Glutamatergic neuron (in vitro differentiated cells): ENCODE measurements at regions not wholly inside any gene's neighbourhood (a gene's known extent, or its start where the extent isn't known, plus 50 kb on each side); places are given as distances from the start of the nearest gene placed in this dataset.

ENCODE experiments used
- DNase-seq: peaks from one replicate; pipeline ENCODE4 v3.0.0; 2022
- H3K27ac Mint-ChIP-seq: one replicate; pipeline ENCODE4 v1.8.0; 2020; ENCODE audit warnings: mild to moderate bottlenecking, mixed read lengths, inconsistent platforms; ENCODE audit not compliant: unreplicated experiment
- H3K27me3 Mint-ChIP-seq: one replicate; pipeline ENCODE4 v1.8.0; 2020; ENCODE audit warnings: mild to moderate bottlenecking, moderate library complexity, mixed read lengths, inconsistent platforms; ENCODE audit not compliant: unreplicated experiment
- H3K36me3 Mint-ChIP-seq: one replicate; pipeline ENCODE4 v1.8.0; 2020; ENCODE audit warnings: mild to moderate bottlenecking, mixed read lengths, inconsistent platforms; ENCODE audit not compliant: unreplicated experiment
- H3K4me1 Mint-ChIP-seq: one replicate; pipeline ENCODE4 v1.8.0; 2020; ENCODE audit warnings: mild to moderate bottlenecking, low read depth, mixed read lengths, inconsistent platforms; ENCODE audit not compliant: unreplicated experiment
- H3K4me3 Mint-ChIP-seq: one replicate; pipeline ENCODE4 v1.8.0; 2020; ENCODE audit warnings: mild to moderate bottlenecking, mixed read lengths, inconsistent platforms; ENCODE audit not compliant: unreplicated experiment
- H3K9me3 Mint-ChIP-seq: one replicate; pipeline ENCODE4 v1.8.0; 2020; ENCODE audit warnings: mild to moderate bottlenecking, moderate library complexity, mixed read lengths, inconsistent platforms; ENCODE audit not compliant: unreplicated experiment
- CTCF ChIP-seq: fragments of 200-600 bp; sonication (generic); IDR thresholded peaks from one replicate; pipeline ENCODE4 v1.5.0; 2021; ENCODE audit not compliant: partially characterized antibody, unreplicated experiment

GRCh38 chr6:84910906-84911607 lies 146.7 kb upstream of the TBX18 start:
- H3K36me3 Mint-ChIP-seq = no peaks in the 10 kb centered on the region
- TF ChIP-seq CTCF = no peak
- no peak for DNase-seq
- H3K4me1 Mint-ChIP-seq = peaks cover 4% of the 10 kb centered on the region
- no peak overlapping the region for H3K27ac Mint-ChIP-seq
- no peak overlapping the region for H3K4me3 Mint-ChIP-seq
- no peaks in the 10 kb centered on the region for H3K27me3 Mint-ChIP-seq
- no peaks in the 10 kb centered on the region for H3K9me3 Mint-ChIP-seq

- H3K27me3 Mint-ChIP-seq = no peaks in the 10 kb centered on the region
- no peaks in the 10 kb centered on the region for H3K36me3 Mint-ChIP-seq
- no peak overlapping the region for H3K4me3 Mint-ChIP-seq
- no peak for DNase-seq
- TF ChIP-seq CTCF = no peak
- peaks cover 4% of the 10 kb centered on the region for H3K4me1 Mint-ChIP-seq
- H3K9me3 Mint-ChIP-seq = no peaks in the 10 kb centered on the region
- H3K27ac Mint-ChIP-seq = no peak overlapping the region
These were observed 144.0 kb upstream of the TBX18 start for GRCh38 chr6:84908304-84908904.

DNA sequence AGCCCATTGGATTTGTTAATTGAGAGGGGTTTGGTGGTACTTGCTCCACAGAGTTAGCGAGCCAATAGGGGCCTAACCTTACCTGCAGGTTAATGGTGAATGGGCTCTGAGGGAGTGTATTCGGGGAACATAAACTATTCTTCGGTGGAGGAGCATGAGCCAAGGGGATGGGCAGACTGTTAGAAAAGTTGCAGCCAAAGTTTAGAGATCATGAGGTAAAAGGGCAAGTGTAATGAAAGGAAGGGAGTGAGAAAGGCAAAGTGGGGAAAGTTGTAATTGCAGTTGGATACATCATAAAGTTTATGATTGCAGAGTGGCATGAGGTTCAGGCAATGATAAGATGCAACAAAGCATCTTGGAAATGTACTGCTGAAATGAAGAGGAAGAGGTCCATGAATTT lies 142.1 kb upstream of the TBX18 start:
- Mint-ChIP-seq H3K27me3 (no peaks in the 10 kb centered on the region), H3K36me3 (no peaks in the 10 kb centered on the region), H3K9me3 (no peaks in the 10 kb centered on the region), H3K4me3 (no peak overlapping the region), H3K27ac (no peak overlapping the region), H3K4me1 (peaks cover 4% of the 10 kb centered on the region)
- TF ChIP-seq CTCF = no peak
- no peak for DNase-seq

DNA sequence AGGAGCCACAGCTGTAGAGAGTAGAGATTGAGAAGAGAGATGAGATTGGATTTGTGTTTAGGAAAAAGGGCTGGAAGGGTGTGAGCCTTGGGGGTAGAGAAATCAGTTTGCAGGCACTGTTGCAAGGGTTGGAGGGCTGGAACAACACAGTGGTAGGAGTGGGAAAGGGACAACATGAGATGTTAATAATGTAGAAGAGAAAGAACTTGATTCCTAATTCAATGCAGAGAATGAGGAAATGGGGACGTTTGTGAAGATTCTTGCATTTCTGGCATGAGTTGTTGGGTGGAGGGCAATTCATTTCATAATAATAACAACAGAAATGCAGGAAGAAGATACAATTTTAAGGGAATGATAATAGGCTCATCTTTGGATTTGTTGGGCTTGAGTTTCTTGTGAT lies 141.4 kb upstream of the TBX18 start:
- no peak for TF ChIP-seq CTCF
- peaks cover 1% of the 10 kb centered on the region for H3K4me1 Mint-ChIP-seq
- no peaks in the 10 kb centered on the region for H3K9me3 Mint-ChIP-seq
- no peak overlapping the region for H3K27ac Mint-ChIP-seq
- H3K36me3 Mint-ChIP-seq = no peaks in the 10 kb centered on the region
- no peak overlapping the region for H3K4me3 Mint-ChIP-seq
- H3K27me3 Mint-ChIP-seq = no peaks in the 10 kb centered on the region
- no peak for DNase-seq

DNA sequence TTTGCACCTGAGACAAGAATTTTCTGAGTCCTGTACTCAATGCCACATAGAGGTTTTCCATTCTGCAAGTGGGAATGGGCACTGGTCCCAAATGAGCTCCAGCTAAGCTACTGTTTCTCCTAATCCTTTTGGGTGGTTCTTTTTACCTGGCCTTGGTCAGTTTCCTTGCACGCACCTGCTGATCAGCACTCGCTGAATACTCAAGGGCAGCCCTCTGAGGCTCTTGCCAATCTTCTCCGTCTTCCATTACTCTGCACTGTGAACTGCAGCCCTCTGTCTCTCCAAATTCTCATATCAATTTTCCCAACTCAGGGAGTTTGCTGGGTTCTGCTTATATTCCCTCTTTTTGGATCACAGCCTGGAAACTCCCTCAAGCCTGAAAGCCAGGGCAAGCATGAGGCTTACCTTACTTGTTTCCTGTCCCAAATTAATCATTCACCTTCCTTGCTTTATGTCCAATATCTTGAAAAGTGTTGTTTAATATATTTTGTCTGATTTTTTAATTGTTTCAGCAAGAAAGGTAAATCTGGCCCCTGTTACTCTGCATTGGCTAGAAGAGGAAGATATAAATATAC lies 138.0 kb upstream of the TBX18 start:
- no peak overlapping the region for H3K4me3 Mint-ChIP-seq
- H3K27me3 Mint-ChIP-seq = no peaks in the 10 kb centered on the region
- no peak overlapping the region for H3K27ac Mint-ChIP-seq
- TF ChIP-seq CTCF = no peak
- H3K9me3 Mint-ChIP-seq = no peaks in the 10 kb centered on the region
- H3K4me1 Mint-ChIP-seq = no peaks in the 10 kb centered on the region
- no peaks in the 10 kb centered on the region for H3K36me3 Mint-ChIP-seq
- DNase-seq = no peak
